SU-DHL-6 (cell line): ENCODE measurements at regions not wholly inside any gene's neighbourhood (a gene's known extent, or its start where the extent isn't known, plus 50 kb on each side); places are given as distances from the start of the nearest gene placed in this dataset.

Source experiments
- H2AFZ ChIP-seq: fragments of 200-600 bp; sonication (generic); 2 replicates; pipeline ENCODE4 v1.6.1; 2014; ENCODE audit warnings: low read depth, mild to moderate bottlenecking, moderate library complexity, mixed read lengths, antibody characterized with exemption, low read length; ENCODE audit not compliant: severe bottlenecking
- H3F3A ChIP-seq: fragments of 200-600 bp; shearing (Covaris generic); 2 replicates; pipeline ENCODE4 v1.6.0; 2016; ENCODE audit warnings: antibody characterized with exemption, mild to moderate bottlenecking; ENCODE audit not compliant: insufficient read depth
- H3K27ac ChIP-seq: fragments of 200-600 bp; sonication (generic); 2 replicates; pipeline ENCODE4 v1.5.1; 2016; ENCODE audit warnings: low read depth, mild to moderate bottlenecking, low read length, moderate library complexity, mixed read lengths
- H3K27me3 ChIP-seq: fragments of 200-600 bp; sonication (generic), shearing (Covaris generic); 2 replicates; pipeline ENCODE4 v1.6.0; 2014; ENCODE audit warnings: mild to moderate bottlenecking, low read length
- H3K36me3 ChIP-seq: fragments of 200-600 bp; sonication (generic); 2 replicates; pipeline ENCODE4 v1.6.1; 2014; ENCODE audit warnings: mild to moderate bottlenecking, low read length, mixed read lengths
- H3K4me2 ChIP-seq: fragments of 300-600, 200-600 bp; shearing (Covaris generic), sonication (generic); 2 replicates; pipeline ENCODE4 v1.6.0; 2014; ENCODE audit warnings: low read length, low read depth, mild to moderate bottlenecking; ENCODE audit not compliant: poor library complexity, severe bottlenecking
- H3K4me3 ChIP-seq: fragments of 200-600 bp; sonication (generic); 2 replicates; pipeline ENCODE4 v1.5.1; 2014; ENCODE audit warnings: antibody characterized with exemption, low read length, mild to moderate bottlenecking, mixed read lengths; ENCODE audit not compliant: insufficient read depth, poor library complexity, severe bottlenecking
- H3K79me2 ChIP-seq: fragments of 200-600 bp; sonication (generic); 2 replicates; pipeline ENCODE4 v1.6.1; 2014; ENCODE audit warnings: mild to moderate bottlenecking, low read length, moderate library complexity; ENCODE audit not compliant: insufficient read depth
- H3K9ac ChIP-seq: fragments of 200-600 bp; sonication (generic); 2 replicates; pipeline ENCODE4 v1.7.0; 2014; ENCODE audit warnings: mild to moderate bottlenecking, low read length
- H3K9me2 ChIP-seq: fragments of 200-600 bp; sonication (generic); replicated peaks from 2 replicates; pipeline ENCODE4 v1.6.1; 2014; ENCODE audit warnings: low read length; ENCODE audit not compliant: insufficient read depth
- H3K9me3 ChIP-seq: fragments of 200-600 bp; sonication (generic); 2 replicates; pipeline ENCODE4 v1.6.1; 2014; ENCODE audit warnings: low read length, mixed read lengths; ENCODE audit not compliant: insufficient read depth
- H4K20me1 ChIP-seq: fragments of 200-600 bp; sonication (generic); 2 replicates; pipeline ENCODE4 v1.6.1; 2014; ENCODE audit warnings: low read depth, mild to moderate bottlenecking, antibody characterized with exemption, low read length, moderate library complexity, mixed read lengths
- CTCF ChIP-seq: fragments of 200-600 bp; sonication (generic); IDR thresholded peaks from one replicate; pipeline ENCODE4 v1.5.1; 2017; ENCODE audit warnings: antibody characterized with exemption, mild to moderate bottlenecking, low read length, moderate library complexity; ENCODE audit not compliant: insufficient read depth, poor library complexity, severe bottlenecking
- EZH2phosphoT487 ChIP-seq: fragments of 200-600 bp; sonication (generic), shearing (Covaris generic); conservative IDR thresholded peaks from 2 replicates; pipeline ENCODE4 v1.6.1; 2018; ENCODE audit warnings: mild to moderate bottlenecking, antibody characterized with exemption, low read length, moderate library complexity, mixed read lengths

GRCh38 chr12:66885115-66885875, 206.4 kb upstream of the GRIP1 start:
- H3K9me2 ChIP-seq = no peaks in the 10 kb centered on the region
- H3K4me2 ChIP-seq = no peak overlapping the region
- no peaks in the 10 kb centered on the region for H3K9me3 ChIP-seq
- TF ChIP-seq EZH2phosphoT487 (no peak), CTCF (no peak)
- no peak overlapping the region for H2AFZ ChIP-seq
- H3K9ac ChIP-seq = no peak overlapping the region
- H4K20me1 ChIP-seq = no peaks in the 10 kb centered on the region
- no peak overlapping the region for H3K4me3 ChIP-seq
- H3F3A ChIP-seq = no peaks in the 10 kb centered on the region
- no peaks in the 10 kb centered on the region for H3K36me3 ChIP-seq
- H3K79me2 ChIP-seq = no peaks in the 10 kb centered on the region
- no peak overlapping the region for H3K27ac ChIP-seq
- no peaks in the 10 kb centered on the region for H3K27me3 ChIP-seq

GRCh38 chr12:66896797-66897196, 217.9 kb upstream of the GRIP1 start:
- no peaks in the 10 kb centered on the region; the same call in 1 of the 2 replicates for H3K9me2 ChIP-seq
- H3K9me3 ChIP-seq = no peaks in the 10 kb centered on the region
- H3K27me3 ChIP-seq = no peaks in the 10 kb centered on the region
- no peaks in the 10 kb centered on the region for H4K20me1 ChIP-seq
- H3K4me2 ChIP-seq = no peak overlapping the region
- H3K9ac ChIP-seq = no peak overlapping the region
- no peak overlapping the region for H3K27ac ChIP-seq
- H3F3A ChIP-seq = no peaks in the 10 kb centered on the region
- TF ChIP-seq EZH2phosphoT487 (no peak), CTCF (no peak)
- H3K79me2 ChIP-seq = no peaks in the 10 kb centered on the region
- no peaks in the 10 kb centered on the region; the same call in 1 of the 2 replicates for H3K36me3 ChIP-seq
- H2AFZ ChIP-seq = no peak overlapping the region
- H3K4me3 ChIP-seq = no peak overlapping the region

- Histone ChIP-seq H4K20me1 (no peaks in the 10 kb centered on the region), H3K9me3 (no peaks in the 10 kb centered on the region), H3K27ac (no peak overlapping the region), H3K27me3 (no peaks in the 10 kb centered on the region), H3K79me2 (no peaks in the 10 kb centered on the region), H3K9me2 (no peaks in the 10 kb centered on the region), H3K9ac (no peak overlapping the region), H2AFZ (no peak overlapping the region), H3K4me3 (no peak overlapping the region), H3F3A (no peaks in the 10 kb centered on the region; the same call in 1 of the 2 replicates), H3K4me2 (no peak overlapping the region), H3K36me3 (no peaks in the 10 kb centered on the region; the same call in 1 of the 2 replicates)
- no peak for TF ChIP-seq EZH2phosphoT487
- TF ChIP-seq CTCF = no peak
Observed at GRCh38 chr12:66898700-66899469, 220.0 kb upstream of the GRIP1 start.
